GM21360 (cell line): ENCODE measurements at regions not wholly inside any gene's neighbourhood (a gene's known extent, or its start where the extent isn't known, plus 50 kb on each side); places are given as distances from the start of the nearest gene placed in this dataset.

Source experiments
- ATAC-seq: cut with Tn5 transposase; IDR thresholded peaks from one replicate; pipeline ENCODE4 v1.9.1; 2021; ENCODE audit warnings: mild to moderate bottlenecking, moderate library complexity; ENCODE audit not compliant: unreplicated experiment

GRCh38 chr5:153881687-153882086, 157.0 kb downstream of the FAM114A2 start:
- ATAC-seq = no peak

DNA sequence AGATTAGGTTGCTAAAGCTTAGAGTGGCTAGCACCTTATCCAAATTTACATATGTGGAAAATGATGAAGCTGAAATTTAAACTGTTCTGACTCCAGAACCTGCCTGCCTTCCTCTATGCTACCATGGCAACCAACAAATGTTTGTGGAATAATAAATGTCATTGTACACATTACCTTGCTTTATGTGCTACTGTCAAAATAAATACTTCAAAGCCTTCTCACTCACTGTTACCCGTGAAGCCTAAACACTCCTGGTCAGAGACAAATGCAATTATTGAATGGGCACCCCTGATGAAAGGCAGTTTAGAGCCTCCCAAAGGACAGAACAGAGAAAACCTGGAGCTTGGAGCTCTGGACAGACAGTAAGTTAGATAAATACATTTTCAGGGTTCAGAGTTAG, 158.6 kb downstream of the FAM114A2 start:
- ATAC-seq = no peak

DNA sequence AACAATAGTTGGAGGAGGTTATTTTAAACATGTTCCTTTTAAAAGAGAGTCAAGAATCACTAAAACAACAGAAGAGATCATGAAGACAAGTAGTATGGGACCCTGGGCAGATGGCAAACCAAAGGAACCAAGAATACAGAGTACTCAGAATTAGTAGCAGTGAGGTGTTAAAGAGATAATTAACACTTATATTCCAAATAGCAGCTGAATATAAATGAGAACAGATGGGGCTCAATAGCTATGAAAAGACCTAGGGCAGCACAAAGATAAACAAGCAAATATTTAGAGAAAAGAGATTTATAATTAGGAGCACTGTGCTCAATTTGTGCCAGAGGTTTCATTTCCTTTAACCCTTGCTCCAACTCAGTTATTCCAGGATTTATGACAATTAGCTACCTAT, 159.1 kb downstream of the FAM114A2 start:
- ATAC-seq = no peak

GRCh38 chr5:153866176-153866575, 172.5 kb downstream of the FAM114A2 start:
- ATAC-seq = no peak

GRCh38 chr5:153865016-153865415, 173.7 kb downstream of the FAM114A2 start:
- ATAC-seq = no peak

GRCh38 chr5:153863951-153864350, 174.8 kb downstream of the FAM114A2 start:
- ATAC-seq = no peak
